GM23338 (cell line): ENCODE measurements at regions not wholly inside any gene's neighbourhood (a gene's known extent, or its start where the extent isn't known, plus 50 kb on each side); places are given as distances from the start of the nearest gene placed in this dataset.

Experiments
- ATAC-seq: fragments of 200-7000 bp; cut with Tn5 transposase; 3 replicates; pipeline ENCODE4 v1.9.1; 2020
- DNase-seq: peaks from one replicate; pipeline ENCODE4 v3.0.0-alpha.2; 2015; ENCODE audit warnings: low spot score
- H2AFZ ChIP-seq: fragments of 200-600 bp; sonication (generic); 2 replicates; pipeline ENCODE4 v1.8.0; 2016; ENCODE audit warnings: antibody characterized with exemption, mild to moderate bottlenecking, moderate library complexity
- H3F3A ChIP-seq: fragments of 200-600 bp; sonication (generic); replicated peaks from 2 replicates; pipeline ENCODE4 v1.8.0; 2017; ENCODE audit warnings: antibody characterized with exemption, mixed run types, low read depth
- H3K27ac ChIP-seq: fragments of 200-600 bp; sonication (generic); 2 replicates; pipeline ENCODE4 v1.6.1; 2016; ENCODE audit warnings: low read depth
- H3K27me3 ChIP-seq: fragments of 200-600 bp; sonication (generic); 2 replicates; pipeline ENCODE4 v1.8.0; 2016; ENCODE audit warnings: mild to moderate bottlenecking, mixed run types, moderate library complexity; ENCODE audit not compliant: insufficient read depth
- H3K36me3 ChIP-seq: fragments of 200-600 bp; sonication (generic); 2 replicates; pipeline ENCODE4 v1.8.0; 2016; ENCODE audit warnings: mild to moderate bottlenecking; ENCODE audit not compliant: insufficient read depth
- H3K4me1 ChIP-seq: fragments of 200-600 bp; sonication (generic); 2 replicates; pipeline ENCODE4 v1.8.0; 2016; ENCODE audit warnings: mild to moderate bottlenecking, moderate library complexity; ENCODE audit not compliant: insufficient read depth
- H3K4me2 ChIP-seq: fragments of 200-600 bp; sonication (generic); 2 replicates; pipeline ENCODE4 v1.7.1; 2017; ENCODE audit warnings: mixed run types
- H3K4me3 ChIP-seq: fragments of 200-600 bp; sonication (generic); 2 replicates; pipeline ENCODE4 v1.6.1; 2016; ENCODE audit warnings: mixed run types
- H3K79me2 ChIP-seq: fragments of 200-600 bp; sonication (generic); replicated peaks from 2 replicates; pipeline ENCODE4 v1.8.0; 2017; ENCODE audit warnings: mild to moderate bottlenecking; ENCODE audit not compliant: insufficient read depth
- H3K9me2 ChIP-seq: fragments of 200-600 bp; sonication (generic); 2 replicates; pipeline ENCODE4 v1.8.0; 2017; ENCODE audit not compliant: insufficient read depth
- H4K20me1 ChIP-seq: fragments of 200-600 bp; sonication (generic); replicated peaks from 2 replicates; pipeline ENCODE4 v1.8.0; 2017; ENCODE audit warnings: mild to moderate bottlenecking; ENCODE audit not compliant: insufficient read depth
- H3K27ac Mint-ChIP-seq: 2 replicates; pipeline ENCODE4 v1.8.0; 2020; ENCODE audit warnings: inconsistent platforms, mild to moderate bottlenecking, moderate library complexity, mixed read lengths
- H3K27me3 Mint-ChIP-seq: 3 replicates; pipeline ENCODE4 v1.8.0; 2022; ENCODE audit warnings: low read depth, mild to moderate bottlenecking, moderate library complexity, mixed read lengths, inconsistent platforms; ENCODE audit not compliant: insufficient read depth, poor library complexity
- H3K36me3 Mint-ChIP-seq: 3 replicates; pipeline ENCODE4 v1.8.0; 2021; ENCODE audit warnings: low read depth, mild to moderate bottlenecking, inconsistent platforms, moderate library complexity, mixed read lengths
- H3K4me1 Mint-ChIP-seq: 3 replicates; pipeline ENCODE4 v1.8.0; 2020; ENCODE audit warnings: mild to moderate bottlenecking, inconsistent platforms, mixed read lengths
- H3K4me3 Mint-ChIP-seq: 3 replicates; pipeline ENCODE4 v1.8.0; 2021; ENCODE audit warnings: moderate library complexity, mild to moderate bottlenecking, inconsistent platforms, mixed read lengths
- H3K9me3 Mint-ChIP-seq: 3 replicates; pipeline ENCODE4 v1.8.0; 2020; ENCODE audit warnings: moderate library complexity, mild to moderate bottlenecking, inconsistent platforms, mixed read lengths
- CREB1 ChIP-seq: fragments of 250-450 bp; sonication (Bioruptor Pico); IDR thresholded peaks from 2 replicates; pipeline ENCODE4 v1.5.0; 2020; ENCODE audit warnings: low read depth, mild to moderate bottlenecking, moderate library complexity
- CTCF ChIP-seq, 2 experiments: fragments of 200-600 bp in 1 of 2; sonication (generic) in 1 of 2; conservative IDR thresholded peaks; 2 replicates each; pipeline versions ENCODE4 v1.5.1 to v1.6.1; 2016 to 2017; ENCODE audit warnings: antibody characterized with exemption in 2 of 2, low read depth in 2 of 2, mild to moderate bottlenecking in 2 of 2, moderate library complexity in 1 of 2
- EZH2 ChIP-seq: fragments of 200-600 bp; sonication (generic); IDR thresholded peaks from one replicate; pipeline ENCODE4 v1.8.0; 2017; ENCODE audit warnings: antibody characterized with exemption, mild to moderate bottlenecking, low read depth; ENCODE audit not compliant: unreplicated experiment
- EZH2phosphoT487 ChIP-seq: fragments of 200-600 bp; sonication (generic); IDR thresholded peaks from one replicate; pipeline ENCODE4 v1.8.1; 2018; ENCODE audit warnings: antibody characterized with exemption; ENCODE audit not compliant: unreplicated experiment
- JUNB ChIP-seq: IDR thresholded peaks from one replicate; pipeline ENCODE4 v1.6.1; 2016; ENCODE audit warnings: antibody characterized with exemption; ENCODE audit not compliant: unreplicated experiment
- NANOG ChIP-seq: IDR thresholded peaks from 2 replicates; pipeline ENCODE4 v1.6.1; 2016; ENCODE audit warnings: antibody characterized with exemption, borderline replicate concordance
- POLR2AphosphoS5 ChIP-seq: IDR thresholded peaks from 2 replicates; pipeline ENCODE4 v1.6.1; 2016; ENCODE audit warnings: antibody characterized with exemption, low read depth
- STAT1 ChIP-seq: IDR thresholded peaks from one replicate; pipeline ENCODE4 v1.6.1; 2016; ENCODE audit warnings: antibody characterized with exemption; ENCODE audit not compliant: unreplicated experiment
- ZNF114 ChIP-seq: fragments of 250-450 bp; sonication (Bioruptor Pico); IDR thresholded peaks from 2 replicates; pipeline ENCODE4 v1.5.0; 2020; ENCODE audit warnings: mild to moderate bottlenecking, moderate library complexity
- ZNF331 ChIP-seq: fragments of 250-450 bp; sonication (Bioruptor Pico); IDR thresholded peaks from 2 replicates; pipeline ENCODE4 v1.5.0; 2020; ENCODE audit warnings: low read depth, mild to moderate bottlenecking, moderate library complexity
- ZNF462 ChIP-seq: fragments of 250-450 bp; sonication (Bioruptor Pico); IDR thresholded peaks from 2 replicates; pipeline ENCODE4 v1.5.0; 2020; ENCODE audit warnings: mild to moderate bottlenecking, moderate library complexity

GRCh38 chr1:82064691-82065090 is 264.0 kb downstream of the ADGRL2 start:
- H3F3A ChIP-seq, result no peaks in the 10 kb centered on the region
- no peak for TF ChIP-seq EZH2
- TF ChIP-seq CREB1 (CRISPR knock-in tag), result no peak
- TF ChIP-seq EZH2phosphoT487, result no peak
- TF ChIP-seq STAT1, result no peak
- no peak for TF ChIP-seq JUNB
- no peak for TF ChIP-seq POLR2AphosphoS5
- no peak for TF ChIP-seq ZNF114 (CRISPR knock-in tag)
- TF ChIP-seq NANOG, result no peak
- TF ChIP-seq CTCF (conservative IDR thresholded peaks at IDR 0.05; ENCODE audit: low read depth in 2 of 2), result no peak
- no peak for TF ChIP-seq ZNF331 (CRISPR knock-in tag)
- no peak for TF ChIP-seq ZNF462 (CRISPR knock-in tag)
- no peaks in the 10 kb centered on the region for H3K36me3 ChIP-seq
- no peak for ATAC-seq
- H4K20me1 ChIP-seq, result no peaks in the 10 kb centered on the region
- H3K4me3 ChIP-seq, result no peak overlapping the region
- no peak overlapping the region for H3K27ac Mint-ChIP-seq
- no peak overlapping the region for H3K4me2 ChIP-seq
- H3K79me2 ChIP-seq, result no peaks in the 10 kb centered on the region
- H3K27me3 Mint-ChIP-seq, result no peaks in the 10 kb centered on the region
- H2AFZ ChIP-seq, result no peak overlapping the region
- DNase-seq, result no peak
- no peaks in the 10 kb centered on the region for H3K4me1 ChIP-seq
- H3K27ac ChIP-seq, result no peak overlapping the region
- no peaks in the 10 kb centered on the region for H3K9me3 Mint-ChIP-seq
- H3K9me2 ChIP-seq, result peaks cover 15% of the 10 kb centered on the region
- peaks cover 6% of the 10 kb centered on the region; the same call in 2 of the 3 replicates for H3K4me1 Mint-ChIP-seq
- H3K27me3 ChIP-seq, result no peaks in the 10 kb centered on the region
- no peaks in the 10 kb centered on the region for H3K36me3 Mint-ChIP-seq
- no peak overlapping the region for H3K4me3 Mint-ChIP-seq
